Activated naive CD4-positive, alpha-beta T cell treated with anti-CD3 and anti-CD28 coated beads, Interleukin-2, amount 10 ng/mL, durations not matched to agents 7 days and 5 days (primary cell): ENCODE measurements at regions not wholly inside any gene's neighbourhood (a gene's known extent, or its start where the extent isn't known, plus 50 kb on each side); places are given as distances from the start of the nearest gene placed in this dataset.
A peak's percentile ranks its signal among the peaks of the same experiment; 100 is the strongest.

ENCODE experiments used
- CTCF ChIA-PET: fragments of 350-600 bp; sonication (Branson Sonifier 250); formaldehyde crosslinking; loops from one replicate; lab custom pipeline; 2021; ENCODE audit warnings: antibody characterized with exemption; lab: Charles Lee
- DNase-seq: peaks from one replicate; pipeline ENCODE4 v3.0.0-alpha.2; 2020
- H3K27ac Mint-ChIP-seq: one replicate; pipeline ENCODE4 v1.8.0; 2021; ENCODE audit warnings: mild to moderate bottlenecking, moderate library complexity, mixed read lengths
- H3K27me3 Mint-ChIP-seq: one replicate; pipeline ENCODE4 v1.8.0; 2021; ENCODE audit warnings: mild to moderate bottlenecking, mixed read lengths
- H3K36me3 Mint-ChIP-seq: one replicate; pipeline ENCODE4 v1.8.0; 2021; ENCODE audit warnings: mixed read lengths
- H3K4me1 Mint-ChIP-seq: one replicate; pipeline ENCODE4 v1.8.0; 2021; ENCODE audit warnings: mixed read lengths
- H3K4me3 Mint-ChIP-seq: one replicate; pipeline ENCODE4 v1.8.0; 2021; ENCODE audit warnings: mild to moderate bottlenecking, moderate library complexity, mixed read lengths
- H3K9me3 Mint-ChIP-seq: one replicate; pipeline ENCODE4 v1.8.0; 2021; ENCODE audit warnings: mixed read lengths

DNA sequence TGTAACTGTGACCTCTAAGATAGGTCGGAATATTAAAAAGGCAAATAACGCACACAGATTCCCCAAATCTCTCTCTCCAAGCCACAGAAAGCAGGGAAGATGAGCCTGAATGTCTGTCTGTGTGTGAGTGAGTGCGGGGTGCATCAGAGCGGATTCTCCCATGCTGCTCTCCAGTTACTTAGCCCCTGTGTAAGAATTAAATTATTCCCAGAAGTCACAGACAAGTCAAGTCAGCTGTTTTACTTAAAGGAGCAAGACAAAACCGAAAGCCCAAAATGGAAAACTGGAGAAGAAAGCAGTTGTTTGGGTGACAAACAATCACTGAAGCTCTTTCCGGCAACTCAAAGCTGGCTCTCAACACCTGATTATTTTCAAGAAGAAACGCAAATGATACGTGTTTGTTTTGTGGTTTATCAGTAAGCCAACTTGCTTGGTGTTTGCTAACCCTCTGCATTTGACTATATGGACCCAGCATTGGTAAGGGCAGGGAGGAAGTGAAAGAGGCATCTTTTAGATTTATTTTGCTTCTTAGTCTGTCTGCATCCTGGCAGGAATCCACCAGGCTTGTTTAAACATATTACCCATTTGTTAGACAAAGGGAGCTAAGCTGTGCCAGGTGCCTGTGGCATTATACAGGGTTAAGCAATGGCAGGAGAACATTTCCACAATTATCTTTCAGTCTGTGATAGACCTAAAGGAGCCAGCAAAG, 121.5 kb upstream of the CREB1 start:
- H3K27me3 Mint-ChIP-seq = no peaks in the 10 kb centered on the region
- no peaks in the 10 kb centered on the region for H3K36me3 Mint-ChIP-seq
- no peak overlapping the region for H3K27ac Mint-ChIP-seq
- H3K4me3 Mint-ChIP-seq = no peak overlapping the region
- H3K9me3 Mint-ChIP-seq = no peaks in the 10 kb centered on the region
- H3K4me1 Mint-ChIP-seq = no peaks in the 10 kb centered on the region
- CTCF ChIA-PET = interaction anchor here (0.8 kb wide), 1 partner anchor 13 kb away, joined by 3 read pairs; no protein-coding TSS in a partner anchor
- no peak for DNase-seq

DNA sequence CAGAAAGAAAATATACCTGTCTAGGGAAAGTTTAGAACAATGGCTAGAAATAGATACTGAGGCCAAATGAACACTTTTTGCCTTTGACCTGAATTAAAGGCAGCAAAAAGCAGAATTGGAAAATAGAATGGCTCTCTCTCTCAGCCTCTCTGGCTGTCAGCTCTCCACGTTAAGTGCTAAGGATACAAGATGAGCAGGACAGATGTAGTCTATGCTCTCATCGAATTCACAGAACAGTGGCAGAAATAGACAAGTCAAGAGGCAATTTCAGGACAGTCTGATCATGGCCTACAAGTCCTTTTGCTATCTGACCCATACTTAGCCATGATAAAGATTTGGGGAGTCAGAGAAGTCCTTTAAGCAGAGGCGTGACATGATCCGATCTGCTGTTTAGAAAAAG, 120.2 kb upstream of the CREB1 start:
- Mint-ChIP-seq H3K36me3 (no peaks in the 10 kb centered on the region), H3K27me3 (no peaks in the 10 kb centered on the region), H3K4me1 (no peaks in the 10 kb centered on the region), H3K9me3 (no peaks in the 10 kb centered on the region), H3K4me3 (no peak overlapping the region), H3K27ac (no peak overlapping the region)
- DNase-seq = no peak
- CTCF ChIA-PET = no interaction called here

DNA sequence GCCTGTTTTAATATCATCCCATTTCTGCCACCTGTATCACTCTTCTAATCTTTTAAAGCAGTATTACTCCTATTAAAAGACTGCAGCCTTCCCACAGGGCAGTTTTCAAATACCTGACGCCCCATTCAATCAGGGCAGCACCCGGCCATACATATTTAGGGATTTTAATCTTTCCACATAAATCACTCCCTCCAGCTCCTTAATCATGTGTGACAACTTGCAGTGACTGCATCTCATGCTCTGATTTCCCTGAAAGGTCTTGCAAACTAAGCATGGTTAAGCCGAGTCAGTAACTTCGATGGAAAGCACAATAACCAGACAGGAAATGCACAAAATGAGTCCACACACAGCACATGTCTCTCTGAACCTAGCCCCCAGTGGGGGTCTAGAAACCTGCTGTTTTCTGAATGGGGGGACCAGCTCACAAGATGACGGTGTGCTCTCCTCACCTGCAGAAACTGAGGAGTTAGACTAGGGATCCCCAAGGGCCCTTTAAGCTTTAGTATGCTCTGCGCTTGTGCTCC, 116.9 kb upstream of the CREB1 start:
- H3K36me3 Mint-ChIP-seq = no peaks in the 10 kb centered on the region
- CTCF ChIA-PET = no interaction called here
- H3K27me3 Mint-ChIP-seq = no peaks in the 10 kb centered on the region
- H3K4me3 Mint-ChIP-seq = no peak overlapping the region
- no peaks in the 10 kb centered on the region for H3K4me1 Mint-ChIP-seq
- H3K27ac Mint-ChIP-seq = no peak overlapping the region
- DNase-seq = no peak
- no peaks in the 10 kb centered on the region for H3K9me3 Mint-ChIP-seq

DNA sequence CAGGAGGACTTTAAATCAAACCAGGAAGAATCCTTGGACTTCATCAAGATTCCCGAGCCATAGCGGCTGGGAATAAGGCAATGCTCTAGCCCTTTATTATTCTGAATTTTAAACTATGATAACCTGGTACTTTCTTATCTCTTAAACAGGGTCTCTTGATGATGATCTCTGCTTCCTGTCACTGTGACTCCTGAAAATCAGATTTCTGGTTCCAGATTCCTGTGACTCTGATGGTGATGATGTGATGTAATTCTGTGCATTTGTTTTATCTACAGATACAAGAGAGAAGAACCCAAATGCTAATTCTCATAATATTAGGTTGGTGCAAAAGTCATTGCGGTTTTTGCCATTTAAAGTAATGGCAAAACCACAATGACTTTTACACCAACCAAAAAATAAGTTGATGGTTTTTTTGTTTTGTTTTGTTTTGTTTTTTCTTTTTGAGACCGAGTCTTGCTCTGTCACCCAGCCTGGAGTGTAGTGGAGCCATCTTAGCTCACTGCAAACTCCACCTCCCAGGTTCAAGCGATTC, 116.3 kb upstream of the CREB1 start:
- Mint-ChIP-seq H3K36me3 (no peaks in the 10 kb centered on the region), H3K4me3 (no peak overlapping the region), H3K9me3 (no peaks in the 10 kb centered on the region), H3K27ac (no peak overlapping the region), H3K27me3 (no peaks in the 10 kb centered on the region), H3K4me1 (no peaks in the 10 kb centered on the region)
- DNase-seq = no peak
- CTCF ChIA-PET = no interaction called here

DNA sequence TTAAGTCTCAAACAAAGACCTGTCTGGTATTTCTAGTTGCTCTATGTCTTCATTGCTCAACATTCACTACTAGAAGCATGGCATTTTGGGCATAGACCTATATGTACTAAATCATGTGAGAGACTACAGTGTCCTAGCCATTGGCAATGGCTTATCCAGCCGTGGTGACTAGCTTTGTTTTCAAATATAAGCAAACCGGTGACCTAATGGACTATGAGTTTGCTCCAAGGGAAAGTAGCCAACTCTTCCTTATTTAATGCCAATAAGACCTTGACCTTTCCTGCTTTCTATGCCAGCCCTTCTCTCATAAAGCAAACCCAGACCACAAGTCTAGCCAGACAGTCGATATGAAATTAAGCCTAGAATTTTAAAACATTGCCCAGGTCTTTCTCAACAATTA, 113.7 kb upstream of the CREB1 start:
- Mint-ChIP-seq H3K4me3 (no peak overlapping the region), H3K9me3 (no peaks in the 10 kb centered on the region), H3K4me1 (no peaks in the 10 kb centered on the region), H3K27me3 (no peaks in the 10 kb centered on the region), H3K36me3 (no peaks in the 10 kb centered on the region), H3K27ac (no peak overlapping the region)
- CTCF ChIA-PET = no interaction called here
- DNase-seq = no peak

DNA sequence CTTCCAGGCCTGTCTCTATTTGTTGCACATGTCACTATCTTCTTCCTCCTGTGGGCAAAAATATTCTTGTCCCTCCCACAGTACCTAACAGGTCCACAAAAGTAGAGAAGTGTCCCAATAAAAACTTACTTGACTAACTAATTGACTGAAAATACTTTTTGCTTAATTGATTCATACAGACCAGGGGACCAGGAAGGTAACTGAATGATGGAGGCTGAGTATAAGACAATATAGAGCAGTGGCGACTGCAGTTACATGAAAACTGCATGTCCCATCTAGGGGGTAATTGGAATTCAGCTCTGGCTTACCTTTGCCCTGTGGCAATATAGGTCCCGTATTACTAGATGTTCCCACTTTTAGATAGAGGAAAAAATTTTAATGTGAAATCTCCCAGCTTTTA, 112.9 kb upstream of the CREB1 start:
- H3K27ac Mint-ChIP-seq = no peak overlapping the region
- H3K4me3 Mint-ChIP-seq = no peak overlapping the region
- DNase-seq = no peak

DNA sequence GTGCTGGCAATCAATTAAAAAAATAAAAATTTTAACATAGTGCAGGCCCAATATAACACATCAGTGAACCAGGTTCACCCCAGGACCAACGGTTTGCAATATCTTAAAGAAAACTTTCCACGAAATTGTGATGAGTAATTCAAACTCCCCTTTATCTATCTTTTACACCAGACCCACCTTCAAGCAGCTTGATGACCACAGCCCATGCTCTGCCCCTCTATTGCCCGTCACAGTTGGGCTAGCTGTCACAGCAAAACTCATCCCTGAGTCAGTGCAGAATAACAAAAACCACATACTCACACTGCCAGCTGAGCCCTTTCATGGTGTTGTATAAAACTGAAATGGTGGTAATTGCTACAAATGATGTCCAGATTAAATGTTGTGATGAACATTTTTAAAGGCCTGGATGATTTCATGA, 112.5 kb upstream of the CREB1 start:
- CTCF ChIA-PET = no interaction called here
- Mint-ChIP-seq H3K36me3 (no peaks in the 10 kb centered on the region), H3K4me3 (no peak overlapping the region), H3K4me1 (no peaks in the 10 kb centered on the region), H3K27ac (no peak overlapping the region), H3K27me3 (peaks cover 3% of the 10 kb centered on the region), H3K9me3 (no peaks in the 10 kb centered on the region)
- no peak for DNase-seq

More for the DNA sequence above, 112.9 kb upstream of the CREB1 start:
- CTCF ChIA-PET = no interaction called here
- H3K27me3 Mint-ChIP-seq = peaks cover 3% of the 10 kb centered on the region
- H3K4me1 Mint-ChIP-seq = no peaks in the 10 kb centered on the region
- H3K36me3 Mint-ChIP-seq = no peaks in the 10 kb centered on the region
- no peaks in the 10 kb centered on the region for H3K9me3 Mint-ChIP-seq

DNA sequence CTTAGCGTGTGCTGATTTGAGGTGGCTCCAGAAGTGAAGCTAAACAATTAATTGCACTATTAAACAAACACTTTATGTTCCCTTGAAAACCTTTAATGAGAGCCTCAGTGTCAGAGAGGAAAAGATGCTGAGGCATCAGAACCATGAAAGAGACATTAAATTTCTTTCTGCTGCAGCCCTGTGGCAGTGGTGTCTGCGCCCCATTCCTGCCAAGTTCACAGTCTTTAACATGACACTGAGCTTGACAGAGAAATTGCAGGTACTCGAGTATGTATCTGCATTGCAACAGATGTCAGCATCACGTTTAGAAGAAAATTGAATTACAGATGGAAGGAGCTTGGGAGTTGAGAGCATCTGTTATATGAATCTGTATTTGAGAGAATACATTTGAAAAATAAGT, 111.3 kb upstream of the CREB1 start:
- peaks cover 7% of the 10 kb centered on the region for H3K4me1 Mint-ChIP-seq
- DNase-seq = no peak
- H3K4me3 Mint-ChIP-seq = no peak overlapping the region
- H3K27ac Mint-ChIP-seq = no peak overlapping the region
- H3K27me3 Mint-ChIP-seq = peaks cover 3% of the 10 kb centered on the region
- CTCF ChIA-PET = no interaction called here
- H3K36me3 Mint-ChIP-seq = no peaks in the 10 kb centered on the region
- H3K9me3 Mint-ChIP-seq = peaks cover 6% of the 10 kb centered on the region

DNA sequence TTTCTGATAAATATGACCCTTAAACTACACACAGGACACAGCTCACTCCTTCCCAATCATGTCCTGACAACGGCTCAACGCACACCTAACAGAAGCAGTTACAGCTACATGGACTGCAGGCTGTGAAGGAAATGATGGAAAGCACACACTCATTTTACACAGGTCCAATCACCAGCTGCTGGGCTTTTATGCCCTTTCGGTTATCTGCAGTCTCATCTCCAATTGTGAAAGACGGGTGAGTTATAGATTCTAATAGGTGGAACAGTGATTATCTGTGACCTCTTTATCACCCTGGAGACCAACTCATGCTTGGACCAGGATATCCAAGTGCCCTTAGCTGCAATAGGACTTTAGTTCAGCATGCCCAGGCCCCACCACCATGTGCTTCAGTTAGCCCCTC, 110.4 kb upstream of the CREB1 start:
- no peak overlapping the region for H3K27ac Mint-ChIP-seq
- H3K36me3 Mint-ChIP-seq = no peaks in the 10 kb centered on the region
- no peak overlapping the region for H3K4me3 Mint-ChIP-seq
- peaks cover 3% of the 10 kb centered on the region for H3K27me3 Mint-ChIP-seq
- peaks cover 15% of the 10 kb centered on the region for H3K4me1 Mint-ChIP-seq
- CTCF ChIA-PET = no interaction called here
- peaks cover 8% of the 10 kb centered on the region for H3K9me3 Mint-ChIP-seq
- no peak for DNase-seq

DNA sequence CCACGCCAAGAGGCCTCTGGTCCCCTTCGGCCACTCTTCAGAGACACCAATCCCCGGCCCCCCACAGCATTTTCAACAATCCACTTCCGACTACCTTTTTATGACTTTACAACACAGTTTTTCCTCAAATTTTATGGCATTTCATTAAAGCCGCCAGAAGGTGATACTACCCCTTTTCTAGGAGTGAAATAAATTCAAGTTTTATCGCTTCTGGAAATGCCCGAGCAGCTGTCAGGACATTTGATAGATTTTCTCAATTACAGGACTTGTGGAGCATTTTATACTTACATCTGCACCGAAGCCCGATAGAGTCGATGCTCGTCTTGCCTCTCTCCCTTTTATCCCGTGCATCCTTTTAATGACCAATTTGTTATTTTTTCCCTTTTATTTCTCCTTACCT, 108.1 kb upstream of the CREB1 start:
- DNase-seq = no peak
- Mint-ChIP-seq H3K27me3 (peaks cover 3% of the 10 kb centered on the region), H3K4me1 (peaks cover 18% of the 10 kb centered on the region), H3K9me3 (peaks cover 8% of the 10 kb centered on the region), H3K36me3 (no peaks in the 10 kb centered on the region), H3K4me3 (no peak overlapping the region), H3K27ac (no peak overlapping the region)
- CTCF ChIA-PET = no interaction called here

DNA sequence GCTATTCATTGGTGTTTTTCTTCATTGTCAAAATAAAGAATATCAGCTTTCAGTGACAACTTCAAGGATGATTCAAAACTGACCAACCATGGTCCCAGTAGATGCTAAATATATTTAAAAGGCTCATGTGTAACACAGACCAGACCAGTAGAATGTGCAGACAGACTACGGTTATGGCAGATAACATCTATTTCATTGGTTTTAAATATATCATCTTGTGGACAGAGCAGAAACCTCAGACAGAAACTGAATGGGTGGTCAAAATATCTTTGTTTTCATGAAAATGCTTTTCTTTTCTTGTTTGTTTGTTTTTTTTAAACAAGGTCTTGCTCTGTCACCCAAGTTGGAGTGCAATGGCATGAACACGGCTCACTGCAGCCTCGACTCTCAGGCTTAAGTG, 107.4 kb upstream of the CREB1 start:
- peaks cover 18% of the 10 kb centered on the region for H3K4me1 Mint-ChIP-seq
- no peak overlapping the region for H3K4me3 Mint-ChIP-seq
- H3K27ac Mint-ChIP-seq = no peak overlapping the region
- H3K27me3 Mint-ChIP-seq = peaks cover 3% of the 10 kb centered on the region
- no peaks in the 10 kb centered on the region for H3K36me3 Mint-ChIP-seq
- DNase-seq = no peak
- CTCF ChIA-PET = no interaction called here
- H3K9me3 Mint-ChIP-seq = peaks cover 8% of the 10 kb centered on the region

DNA sequence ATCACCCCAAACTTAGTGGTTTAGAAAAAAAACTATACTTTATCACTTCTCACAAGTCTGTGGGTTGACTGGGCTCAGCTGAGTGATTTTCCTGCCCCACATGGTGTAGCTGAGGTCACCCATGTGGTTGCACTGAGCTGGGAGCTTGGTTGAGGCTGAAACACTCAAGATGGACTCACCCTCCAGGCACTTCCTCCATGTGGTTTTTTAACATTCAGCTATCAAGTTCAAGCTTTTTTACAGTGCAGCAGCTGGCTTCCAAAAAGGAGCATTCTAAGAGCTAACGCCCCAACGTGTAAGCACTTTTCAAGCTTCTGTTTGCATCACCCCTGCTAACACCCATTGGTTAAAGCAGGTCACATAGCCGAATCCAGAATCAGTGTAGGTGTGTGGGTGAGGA, 105.9 kb upstream of the CREB1 start:
- no peaks in the 10 kb centered on the region for H3K36me3 Mint-ChIP-seq
- H3K9me3 Mint-ChIP-seq = peaks cover 8% of the 10 kb centered on the region
- CTCF ChIA-PET = interaction anchor here (0.6 to 0.8 kb wide), 3 partner anchors 11 to 30 kb away, joined by 3 read pairs; no protein-coding TSS in a partner anchor
- H3K27ac Mint-ChIP-seq = no peak overlapping the region
- peaks cover 3% of the 10 kb centered on the region for H3K27me3 Mint-ChIP-seq
- no peak overlapping the region for H3K4me3 Mint-ChIP-seq
- peaks cover 18% of the 10 kb centered on the region for H3K4me1 Mint-ChIP-seq
- peak; percentile 57 for DNase-seq

DNA sequence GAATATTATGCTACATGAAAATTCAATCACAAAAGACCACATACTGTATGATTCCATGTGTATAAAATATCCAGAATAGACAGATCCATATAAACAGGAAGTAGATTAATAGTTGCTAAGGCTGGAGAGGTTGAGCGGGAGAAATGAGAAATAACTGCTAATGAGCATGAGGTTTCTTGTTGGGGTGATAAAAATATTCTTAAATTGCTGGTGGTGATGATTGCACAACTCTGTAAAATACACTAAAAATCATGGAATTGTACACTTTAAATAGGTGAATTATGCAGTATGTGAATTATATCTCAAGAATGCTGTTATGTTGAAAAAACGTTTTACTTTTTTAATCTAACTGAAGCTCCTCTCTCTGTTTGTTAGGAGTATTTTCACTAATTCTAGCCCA, 101.8 kb upstream of the CREB1 start:
- Mint-ChIP-seq H3K27ac (no peak overlapping the region), H3K27me3 (no peaks in the 10 kb centered on the region), H3K36me3 (no peaks in the 10 kb centered on the region), H3K4me3 (no peak overlapping the region), H3K9me3 (peaks cover 6% of the 10 kb centered on the region), H3K4me1 (peaks cover 16% of the 10 kb centered on the region)
- DNase-seq = no peak
- CTCF ChIA-PET = no interaction called here

DNA sequence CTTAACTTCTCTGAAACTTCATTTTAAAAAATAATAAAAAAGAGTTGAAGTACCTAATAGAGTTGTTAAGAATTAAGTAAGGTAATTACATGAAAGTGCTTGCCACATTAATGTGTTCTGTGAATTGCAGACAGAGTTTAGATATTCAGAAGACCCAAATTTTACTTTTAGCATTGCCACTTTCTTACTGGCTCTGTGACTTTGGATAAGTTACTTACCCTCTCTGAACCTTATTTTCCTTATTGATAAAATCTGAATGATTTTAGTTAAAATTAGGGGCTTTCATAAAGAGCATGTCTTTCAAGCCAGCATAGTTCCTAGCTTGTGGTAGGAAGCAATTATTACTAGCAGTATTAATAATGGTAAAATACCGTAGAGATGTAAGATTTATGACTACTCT, 101.2 kb upstream of the CREB1 start:
- Mint-ChIP-seq H3K27ac (no peak overlapping the region), H3K27me3 (no peaks in the 10 kb centered on the region), H3K4me3 (no peak overlapping the region), H3K4me1 (peaks cover 10% of the 10 kb centered on the region), H3K9me3 (peaks cover 2% of the 10 kb centered on the region), H3K36me3 (no peaks in the 10 kb centered on the region)
- no peak for DNase-seq
- CTCF ChIA-PET = no interaction called here

DNA sequence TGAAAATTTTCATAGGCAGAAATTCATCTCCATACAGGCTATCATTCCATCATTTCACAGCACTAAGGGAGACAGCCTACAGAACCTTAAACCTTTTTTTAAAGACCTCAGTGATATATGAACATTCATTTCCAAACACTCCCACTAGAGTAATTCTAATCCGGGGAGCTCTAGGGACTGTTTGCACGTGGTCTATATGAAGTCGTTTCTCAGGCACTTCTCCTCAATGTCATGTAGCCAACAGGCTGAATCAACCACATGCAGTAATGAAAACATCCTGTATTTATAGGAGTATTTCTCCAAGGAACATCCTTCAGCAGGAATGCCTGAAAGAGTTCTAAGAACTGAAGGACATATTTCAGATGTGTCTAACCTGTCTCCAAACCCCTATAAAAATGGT, 97.3 kb upstream of the CREB1 start:
- CTCF ChIA-PET = no interaction called here
- DNase-seq = no peak
- Mint-ChIP-seq H3K4me1 (no peaks in the 10 kb centered on the region), H3K36me3 (no peaks in the 10 kb centered on the region), H3K4me3 (no peak overlapping the region), H3K27me3 (no peaks in the 10 kb centered on the region), H3K9me3 (no peaks in the 10 kb centered on the region), H3K27ac (no peak overlapping the region)
